ENCODE measurements at regions not wholly inside any gene's neighbourhood (a gene's known extent, or its start where the extent isn't known, plus 50 kb on each side); places are given as distances from the start of the nearest gene placed in this dataset.

DNA sequence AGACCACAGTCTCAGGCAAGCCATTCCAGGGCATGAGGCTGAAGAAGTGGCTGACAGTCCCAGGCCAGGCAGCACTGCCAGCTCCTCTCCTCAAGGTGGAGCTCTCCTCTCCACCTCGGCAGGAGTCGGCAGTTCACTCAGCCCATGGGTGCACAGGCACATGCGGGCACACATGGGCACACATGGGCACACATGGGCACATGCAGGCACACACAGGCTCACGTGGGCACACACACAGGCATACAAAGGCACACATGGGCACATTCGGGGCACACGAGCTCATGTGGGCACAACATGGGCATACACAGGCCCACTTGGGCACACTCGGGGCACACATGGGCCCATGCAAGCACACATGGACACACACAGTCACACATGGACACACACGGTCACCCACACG is 65.3 kb upstream of the TAF1B start:
- no peak for DNase-seq
- intact Hi-C loops (cut with DNase I), result loop anchor here (10.0 kb wide), 1 partner anchor 123 kb away; no protein-coding TSS in a partner anchor

DNA sequence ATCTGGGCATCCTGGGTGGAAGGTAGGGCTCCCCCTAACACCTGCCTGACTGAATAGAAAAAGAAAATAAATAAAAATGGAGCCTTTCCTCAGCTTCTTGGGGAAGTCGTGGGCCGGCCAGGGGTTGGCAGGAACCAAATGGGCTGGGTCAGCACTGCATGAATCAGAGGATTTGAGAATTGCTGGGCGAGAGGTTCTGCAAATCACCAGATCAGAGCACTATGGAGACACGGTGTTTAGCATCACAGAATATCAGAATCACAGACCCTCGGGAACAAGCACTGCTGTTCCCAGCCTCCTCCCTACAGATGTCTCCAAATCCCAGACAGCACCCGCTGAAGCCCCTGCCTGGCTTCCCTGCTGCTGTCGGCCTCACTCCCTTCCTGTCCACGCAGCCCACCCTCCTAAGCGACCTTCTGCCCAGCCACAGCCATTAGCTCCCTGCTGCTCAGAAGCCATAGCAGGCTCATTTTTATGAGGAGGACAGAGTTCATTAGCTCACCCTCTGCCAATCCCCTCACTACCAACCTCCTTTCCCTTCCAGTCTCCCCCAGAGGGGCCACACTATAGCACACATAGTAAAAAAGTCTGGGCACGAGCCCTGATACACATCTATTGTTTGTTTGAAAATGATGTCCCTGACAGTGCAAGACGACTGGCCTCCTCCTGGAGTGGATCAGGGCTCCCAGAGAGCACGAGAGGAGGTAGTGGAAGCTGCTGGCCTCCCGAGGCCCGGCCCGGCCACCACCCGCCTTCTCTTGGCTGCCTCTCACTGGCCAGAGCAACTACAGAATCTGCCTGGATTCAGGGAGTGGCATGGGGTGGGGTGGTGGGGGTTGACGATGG is 64.6 kb upstream of the TAF1B start:
- intact Hi-C loops (cut with DNase I), result loop anchor here (10.0 kb wide), 1 partner anchor 124 kb away; no protein-coding TSS in a partner anchor
- no peak for DNase-seq

GRCh38 chr2:9779596-9780264 is 63.5 kb upstream of the TAF1B start:
- intact Hi-C loops (cut with DNase I), result loop anchor here (10.0 kb wide), 1 partner anchor 125 kb away; no protein-coding TSS in a partner anchor
- DNase-seq, result no peak

GRCh38 chr2:9780368-9781130 is 62.7 kb upstream of the TAF1B start:
- intact Hi-C loops (cut with DNase I), result no loop called here
- no peak for DNase-seq

DNA sequence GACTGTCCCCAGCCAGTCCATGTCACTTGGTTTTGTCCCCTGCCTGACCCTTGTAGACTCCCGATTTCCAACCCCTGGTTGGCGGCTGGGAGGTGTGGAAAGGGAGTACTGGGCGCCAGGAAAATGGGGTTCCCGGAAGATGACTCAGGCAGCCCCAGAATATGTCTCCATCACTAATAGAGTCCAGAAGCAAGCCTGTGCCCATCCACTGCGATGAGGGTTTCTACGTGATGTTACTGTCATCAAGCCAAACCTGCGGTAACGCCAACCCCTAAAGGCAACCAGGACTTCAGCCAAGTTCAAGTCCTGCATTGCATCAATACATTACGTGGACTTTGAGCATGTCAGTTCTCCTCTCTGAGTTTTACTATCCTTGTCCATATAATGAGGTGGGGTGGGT is 62.0 kb upstream of the TAF1B start:
- no peak for DNase-seq
- intact Hi-C loops (cut with DNase I), result no loop called here

- DNase-seq, result peak in 14 of 42 donors; percentile 27 to 73 (median 46)
- intact Hi-C loops (cut with DNase I), result no loop called here
These were observed 61.0 kb upstream of the TAF1B start for GRCh38 chr2:9782197-9782719.

GRCh38 chr2:9789371-9789770 is 53.9 kb upstream of the TAF1B start:
- no peak for DNase-seq
- intact Hi-C loops (cut with DNase I), result no loop called here

DNA sequence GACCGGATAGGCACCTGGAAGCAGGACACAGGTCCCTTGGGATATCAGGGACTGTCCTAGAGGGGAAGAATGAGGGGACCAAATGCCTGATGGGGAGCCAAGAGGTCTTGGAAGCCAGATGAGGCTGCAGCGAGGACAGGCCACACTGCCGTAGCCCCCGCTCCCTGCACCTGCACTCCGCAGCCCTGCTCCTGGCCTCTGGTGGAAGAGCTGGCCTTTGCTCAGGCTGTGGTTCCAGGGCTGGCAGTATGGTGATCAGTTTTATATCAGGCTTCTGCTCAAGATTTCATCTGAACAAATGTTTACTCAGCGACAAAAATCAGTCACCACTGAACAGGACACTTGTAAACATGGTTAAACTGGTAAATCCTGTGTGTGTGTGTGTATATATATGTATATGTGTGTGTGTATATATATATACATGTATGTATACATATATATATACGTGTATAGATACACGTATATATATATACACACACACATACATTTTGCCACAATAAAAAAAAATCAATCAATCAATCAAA is 52.5 kb upstream of the TAF1B start:
- DNase-seq, result no peak
- intact Hi-C loops (cut with DNase I), result no loop called here

- DNase-seq, result no peak
- intact Hi-C loops (cut with DNase I), result no loop called here
These were observed 51.6 kb upstream of the TAF1B start for GRCh38 chr2:9791711-9792110.

- DNase-seq, result no peak
- intact Hi-C loops (cut with DNase I), result no loop called here
These were observed 49.9 kb upstream of the TAF1B start for GRCh38 chr2:9793156-9793917.

All from head of caudate nucleus (tissue), 42 donors.